ENCODE measurements at regions not wholly inside any gene's neighbourhood (a gene's known extent, or its start where the extent isn't known, plus 50 kb on each side); places are given as distances from the start of the nearest gene placed in this dataset.

DNA sequence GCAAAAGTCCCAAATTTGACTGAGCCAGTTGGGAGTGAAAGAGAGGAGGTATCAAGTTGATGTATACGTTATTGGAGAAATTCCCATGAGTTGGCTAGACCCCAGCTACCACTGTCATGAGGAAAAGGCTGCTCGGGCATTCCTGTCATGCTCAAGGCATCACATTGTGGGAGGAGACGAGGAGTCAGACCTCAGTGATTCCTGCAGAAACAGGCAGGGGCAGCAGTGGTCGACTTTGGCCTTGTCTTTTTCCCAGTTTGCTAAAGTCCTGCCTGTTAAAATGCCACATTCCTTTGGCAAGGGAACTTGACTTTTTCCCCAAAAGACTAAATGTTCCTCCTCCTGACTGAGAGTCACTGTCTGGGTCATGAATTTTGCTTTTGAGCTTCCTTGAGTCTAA lies 295.5 kb upstream of the HS3ST5 start:
- TF ChIP-seq, protein P1, sequence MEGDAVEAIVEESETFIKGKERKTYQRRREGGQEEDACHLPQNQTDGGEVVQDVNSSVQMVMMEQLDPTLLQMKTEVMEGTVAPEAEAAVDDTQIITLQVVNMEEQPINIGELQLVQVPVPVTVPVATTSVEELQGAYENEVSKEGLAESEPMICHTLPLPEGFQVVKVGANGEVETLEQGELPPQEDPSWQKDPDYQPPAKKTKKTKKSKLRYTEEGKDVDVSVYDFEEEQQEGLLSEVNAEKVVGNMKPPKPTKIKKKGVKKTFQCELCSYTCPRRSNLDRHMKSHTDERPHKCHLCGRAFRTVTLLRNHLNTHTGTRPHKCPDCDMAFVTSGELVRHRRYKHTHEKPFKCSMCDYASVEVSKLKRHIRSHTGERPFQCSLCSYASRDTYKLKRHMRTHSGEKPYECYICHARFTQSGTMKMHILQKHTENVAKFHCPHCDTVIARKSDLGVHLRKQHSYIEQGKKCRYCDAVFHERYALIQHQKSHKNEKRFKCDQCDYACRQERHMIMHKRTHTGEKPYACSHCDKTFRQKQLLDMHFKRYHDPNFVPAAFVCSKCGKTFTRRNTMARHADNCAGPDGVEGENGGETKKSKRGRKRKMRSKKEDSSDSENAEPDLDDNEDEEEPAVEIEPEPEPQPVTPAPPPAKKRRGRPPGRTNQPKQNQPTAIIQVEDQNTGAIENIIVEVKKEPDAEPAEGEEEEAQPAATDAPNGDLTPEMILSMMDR (IDR thresholded peaks at IDR 0.05 in 8 of 11, conservative IDR thresholded peaks at IDR 0.05 in 3 of 11) = no peak
- no peak for TF ChIP-seq POLR2A (IDR thresholded peaks at IDR 0.05)
